Ishikawa (cell line): ENCODE measurements at regions not wholly inside any gene's neighbourhood (a gene's known extent, or its start where the extent isn't known, plus 50 kb on each side); places are given as distances from the start of the nearest gene placed in this dataset.

Experiments used
- CEBPB ChIP-seq: IDR thresholded peaks from 2 replicates; pipeline ENCODE4 v1.6.1; 2012
- CREB1 ChIP-seq: IDR thresholded peaks from 2 replicates; pipeline ENCODE4 v1.6.1; 2012; ENCODE audit warnings: low read depth
- EGR1 ChIP-seq: IDR thresholded peaks from 2 replicates; pipeline ENCODE4 v1.6.1; 2012
- EP300 ChIP-seq: IDR thresholded peaks from 2 replicates; pipeline ENCODE4 v1.6.1; 2012; ENCODE audit warnings: borderline replicate concordance
- FOXM1 ChIP-seq: IDR thresholded peaks from 2 replicates; pipeline ENCODE4 v1.6.1; 2012; ENCODE audit warnings: low read depth, borderline replicate concordance
- NFIC ChIP-seq: IDR thresholded peaks from 2 replicates; pipeline ENCODE4 v1.6.1; 2012
- RAD21 ChIP-seq: IDR thresholded peaks from 2 replicates; pipeline ENCODE4 v1.6.1; 2012; ENCODE audit warnings: low read depth
- TAF1 ChIP-seq: IDR thresholded peaks from 2 replicates; pipeline ENCODE4 v1.6.1; 2012; ENCODE audit warnings: low read depth, mild to moderate bottlenecking
- TCF12 ChIP-seq: IDR thresholded peaks from 2 replicates; pipeline ENCODE4 v1.6.1; 2012; ENCODE audit warnings: low read depth
- TEAD4 ChIP-seq: IDR thresholded peaks from 2 replicates; pipeline ENCODE4 v1.6.1; 2012
- YY1 ChIP-seq: IDR thresholded peaks from 2 replicates; pipeline ENCODE4 v1.6.1; 2012; ENCODE audit warnings: low read depth
- ZBTB7A ChIP-seq: IDR thresholded peaks from 2 replicates; pipeline ENCODE4 v1.6.1; 2012; ENCODE audit warnings: low read depth
- TF ChIP-seq, protein P1 (sequence below): IDR thresholded peaks from 2 replicates; pipeline ENCODE4 v1.6.1; 2012
- TF ChIP-seq, protein P2 (sequence below): IDR thresholded peaks from 2 replicates; pipeline ENCODE4 v1.6.1; 2012
- TF ChIP-seq, protein P3 (sequence below): IDR thresholded peaks from 2 replicates; pipeline ENCODE4 v1.6.1; 2012; ENCODE audit warnings: low read depth, mild to moderate bottlenecking

DNA sequence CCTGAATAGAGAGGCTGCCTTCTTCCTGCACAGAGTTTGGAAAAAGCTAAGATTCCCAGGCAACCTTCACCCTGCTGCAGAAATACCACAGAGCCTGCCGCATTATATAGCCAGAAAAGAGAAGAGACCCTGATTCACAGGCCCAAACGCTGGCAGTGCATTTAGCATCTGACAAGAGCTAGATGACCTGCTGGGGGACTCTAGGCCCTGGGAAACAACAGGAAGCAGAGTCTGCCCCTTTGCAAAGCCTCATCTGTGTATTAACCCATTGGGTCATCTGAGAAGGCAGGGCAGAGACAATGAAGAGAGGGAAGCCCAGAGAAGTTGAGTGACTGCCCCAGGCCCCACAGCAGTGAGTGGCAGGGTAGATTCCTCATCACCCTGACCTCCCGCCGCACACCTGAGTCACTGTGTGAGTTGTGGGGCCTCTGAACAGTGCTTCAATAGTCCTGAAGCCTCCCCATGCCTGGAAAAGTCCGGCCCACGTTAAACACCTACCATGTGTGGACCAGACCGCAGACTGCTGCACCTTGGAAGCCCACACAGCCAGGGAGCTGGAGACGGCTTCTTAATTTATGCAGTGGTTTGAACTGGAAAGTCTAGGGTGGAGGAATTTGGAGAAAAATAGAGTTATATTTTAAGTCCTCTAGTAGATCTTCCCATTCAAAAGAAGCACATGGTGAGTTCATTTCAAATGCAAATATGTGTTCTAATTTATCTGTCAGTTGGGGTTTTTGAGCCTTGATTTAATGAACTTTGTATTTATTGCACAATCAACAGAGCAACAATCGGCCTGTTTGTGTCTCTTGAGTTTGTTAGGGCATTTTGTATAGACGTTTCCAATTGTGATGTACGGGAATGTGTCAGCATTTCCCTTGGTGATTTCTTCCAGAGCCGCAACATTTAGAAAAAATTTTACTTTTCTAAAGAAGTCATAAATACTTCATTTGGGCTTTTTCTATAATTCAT is 80.4 kb upstream of the GPR26 start:
- TF ChIP-seq, protein P1, sequence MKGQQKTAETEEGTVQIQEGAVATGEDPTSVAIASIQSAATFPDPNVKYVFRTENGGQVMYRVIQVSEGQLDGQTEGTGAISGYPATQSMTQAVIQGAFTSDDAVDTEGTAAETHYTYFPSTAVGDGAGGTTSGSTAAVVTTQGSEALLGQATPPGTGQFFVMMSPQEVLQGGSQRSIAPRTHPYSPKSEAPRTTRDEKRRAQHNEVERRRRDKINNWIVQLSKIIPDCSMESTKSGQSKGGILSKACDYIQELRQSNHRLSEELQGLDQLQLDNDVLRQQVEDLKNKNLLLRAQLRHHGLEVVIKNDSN, result no peak
- TF ChIP-seq FOXM1, result no peak
- TF ChIP-seq, protein P2, sequence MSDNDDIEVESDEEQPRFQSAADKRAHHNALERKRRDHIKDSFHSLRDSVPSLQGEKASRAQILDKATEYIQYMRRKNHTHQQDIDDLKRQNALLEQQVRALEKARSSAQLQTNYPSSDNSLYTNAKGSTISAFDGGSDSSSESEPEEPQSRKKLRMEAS, result no peak
- TF ChIP-seq EP300, result no peak
- no peak for TF ChIP-seq ZBTB7A
- no peak for TF ChIP-seq TEAD4
- no peak for TF ChIP-seq TAF1
- TF ChIP-seq RAD21, result no peak
- TF ChIP-seq CREB1, result no peak
- TF ChIP-seq, protein P3, sequence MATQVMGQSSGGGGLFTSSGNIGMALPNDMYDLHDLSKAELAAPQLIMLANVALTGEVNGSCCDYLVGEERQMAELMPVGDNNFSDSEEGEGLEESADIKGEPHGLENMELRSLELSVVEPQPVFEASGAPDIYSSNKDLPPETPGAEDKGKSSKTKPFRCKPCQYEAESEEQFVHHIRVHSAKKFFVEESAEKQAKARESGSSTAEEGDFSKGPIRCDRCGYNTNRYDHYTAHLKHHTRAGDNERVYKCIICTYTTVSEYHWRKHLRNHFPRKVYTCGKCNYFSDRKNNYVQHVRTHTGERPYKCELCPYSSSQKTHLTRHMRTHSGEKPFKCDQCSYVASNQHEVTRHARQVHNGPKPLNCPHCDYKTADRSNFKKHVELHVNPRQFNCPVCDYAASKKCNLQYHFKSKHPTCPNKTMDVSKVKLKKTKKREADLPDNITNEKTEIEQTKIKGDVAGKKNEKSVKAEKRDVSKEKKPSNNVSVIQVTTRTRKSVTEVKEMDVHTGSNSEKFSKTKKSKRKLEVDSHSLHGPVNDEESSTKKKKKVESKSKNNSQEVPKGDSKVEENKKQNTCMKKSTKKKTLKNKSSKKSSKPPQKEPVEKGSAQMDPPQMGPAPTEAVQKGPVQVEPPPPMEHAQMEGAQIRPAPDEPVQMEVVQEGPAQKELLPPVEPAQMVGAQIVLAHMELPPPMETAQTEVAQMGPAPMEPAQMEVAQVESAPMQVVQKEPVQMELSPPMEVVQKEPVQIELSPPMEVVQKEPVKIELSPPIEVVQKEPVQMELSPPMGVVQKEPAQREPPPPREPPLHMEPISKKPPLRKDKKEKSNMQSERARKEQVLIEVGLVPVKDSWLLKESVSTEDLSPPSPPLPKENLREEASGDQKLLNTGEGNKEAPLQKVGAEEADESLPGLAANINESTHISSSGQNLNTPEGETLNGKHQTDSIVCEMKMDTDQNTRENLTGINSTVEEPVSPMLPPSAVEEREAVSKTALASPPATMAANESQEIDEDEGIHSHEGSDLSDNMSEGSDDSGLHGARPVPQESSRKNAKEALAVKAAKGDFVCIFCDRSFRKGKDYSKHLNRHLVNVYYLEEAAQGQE, result no peak
- TF ChIP-seq YY1, result no peak
- TF ChIP-seq CEBPB, result no peak
- TF ChIP-seq NFIC, result no peak
- TF ChIP-seq TCF12, result no peak
- no peak for TF ChIP-seq EGR1

DNA sequence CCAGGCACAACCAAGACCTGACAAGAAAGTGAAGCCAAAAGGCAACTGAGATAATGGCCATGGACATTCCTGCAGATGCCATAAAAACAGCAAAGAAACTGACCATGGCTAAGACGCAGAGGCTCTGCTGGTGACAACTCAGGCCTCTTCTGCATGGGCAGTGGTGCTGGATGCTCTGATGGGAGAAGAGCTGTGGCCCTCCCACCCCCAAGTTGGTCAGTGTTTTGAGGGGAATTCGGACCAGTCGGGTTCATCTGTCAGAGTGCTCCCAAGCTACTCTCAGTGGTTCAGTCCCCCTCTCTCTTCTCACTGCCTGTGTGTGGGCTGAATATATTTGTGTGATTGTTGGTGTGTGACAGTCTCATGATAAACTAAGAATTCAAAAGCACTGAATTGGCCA is 79.0 kb upstream of the GPR26 start:
- TF ChIP-seq EGR1 (no peak), TEAD4 (no peak)

DNA sequence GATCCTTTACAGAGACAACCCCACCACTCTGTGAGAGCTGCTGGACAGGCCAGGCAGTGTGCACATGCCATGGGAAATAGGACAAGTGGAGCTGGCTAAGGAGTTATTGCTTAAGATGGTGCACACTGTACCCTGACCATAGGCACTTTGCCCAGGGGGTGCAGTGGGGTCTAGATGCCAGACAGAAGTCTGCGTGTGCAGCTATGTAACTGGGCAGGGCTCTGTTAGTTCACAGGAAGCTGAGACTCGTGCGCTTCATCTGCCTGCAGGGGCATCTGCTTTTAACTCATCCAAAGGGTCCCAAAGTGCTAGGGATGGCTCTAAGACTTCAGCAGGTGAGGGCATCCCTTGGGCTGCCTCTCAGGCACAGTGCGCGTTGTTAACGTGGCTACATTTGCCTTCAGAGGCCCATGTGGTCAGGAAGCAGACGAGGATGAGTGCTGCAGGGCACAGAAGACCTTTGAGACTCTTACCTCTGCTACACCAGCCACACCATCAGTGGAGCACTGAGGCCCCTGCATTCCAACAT is 77.7 kb upstream of the GPR26 start:
- TF ChIP-seq EGR1 (no peak), CEBPB (no peak)

DNA sequence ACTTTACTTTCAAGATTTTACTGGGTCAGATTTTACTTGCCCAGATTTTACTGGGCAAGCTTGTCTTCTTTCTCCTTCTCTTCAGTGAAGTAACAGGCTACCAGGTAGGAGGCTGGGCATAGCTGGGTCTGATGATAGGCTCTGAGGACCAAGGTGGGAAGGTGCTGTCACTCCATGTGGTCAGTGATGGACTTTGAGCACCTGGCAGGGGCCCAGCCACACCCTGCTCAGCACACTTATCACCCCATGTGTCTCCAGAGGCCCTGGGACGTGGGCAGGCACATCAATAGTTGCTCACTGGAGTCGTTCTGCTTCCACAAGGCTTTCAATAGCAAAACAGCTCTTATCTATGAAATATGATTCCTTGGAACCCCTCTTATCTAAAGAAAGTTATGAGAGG is 70.5 kb upstream of the GPR26 start:
- TF ChIP-seq NFIC, result no peak
- TF ChIP-seq ZBTB7A, result no peak
- TF ChIP-seq RAD21, result no peak
- no peak for TF ChIP-seq TCF12
- TF ChIP-seq, protein P3, result no peak
- no peak for TF ChIP-seq FOXM1

DNA sequence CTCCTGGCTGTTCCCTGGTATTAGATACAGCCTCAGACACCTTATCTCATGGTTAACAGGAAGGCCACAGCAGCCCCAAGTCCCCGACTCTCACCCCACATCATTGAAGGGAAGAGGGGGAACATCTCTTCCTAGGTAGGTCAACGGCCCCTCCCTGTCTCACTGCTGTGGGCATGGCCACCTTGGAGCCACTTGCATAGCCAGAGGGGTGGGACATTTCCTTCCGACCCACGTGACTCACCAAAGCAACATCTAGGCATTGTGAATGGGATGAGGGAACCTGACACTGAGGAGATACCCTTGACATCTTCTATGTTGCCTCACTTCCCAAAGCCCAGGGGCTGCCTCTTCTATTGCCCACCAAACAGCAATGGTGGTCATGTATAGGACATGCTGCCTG is 68.5 kb upstream of the GPR26 start:
- TF ChIP-seq EGR1 (no peak), TAF1 (no peak), RAD21 (no peak), EP300 (no peak)
- TF ChIP-seq, protein P3, result no peak

DNA sequence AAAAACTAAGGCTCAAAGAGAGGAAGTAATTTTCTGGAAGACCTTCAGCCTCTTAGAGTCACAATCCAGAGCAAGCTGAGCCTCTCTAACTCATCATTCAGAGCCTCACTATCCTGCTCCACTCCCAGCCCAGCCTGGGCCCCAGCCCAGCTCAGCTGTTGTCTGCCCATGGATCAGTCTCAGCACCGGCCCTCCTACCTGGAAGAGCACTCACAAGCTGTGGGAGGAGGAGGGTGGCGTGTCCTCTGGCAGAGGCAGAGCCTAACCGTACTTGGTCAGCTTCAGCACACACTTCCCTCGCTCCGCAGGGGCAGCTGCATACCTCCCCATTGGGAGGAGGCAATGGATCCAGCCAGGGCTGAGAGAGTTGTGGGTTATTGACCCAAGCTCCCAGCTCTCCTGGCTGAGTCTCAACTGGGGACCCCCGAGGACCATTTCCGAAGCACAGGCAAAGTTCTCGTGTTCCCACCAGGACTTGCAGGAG is 66.7 kb upstream of the GPR26 start:
- no peak for TF ChIP-seq YY1
